Hematopoietic multipotent progenitor cell treated with erythropoietin and hydrocortisone succinate and interleukin-3 and kit ligand, for 8 days (in vitro differentiated cells): ENCODE measurements at regions not wholly inside any gene's neighbourhood (a gene's known extent, or its start where the extent isn't known, plus 50 kb on each side); places are given as distances from the start of the nearest gene placed in this dataset.
"Not testable (repeated sequence)": the region's sequence is repeated elsewhere in the genome, so short reads cannot be mapped to it uniquely, and the experiment has no call there.

Source experiments
- DNase-seq: peaks from one replicate; pipeline ENCODE4 v3.0.0-alpha.2; 2015

GRCh38 chr11:28787897-28788296 lies 679.7 kb downstream of the METTL15 start:
- not testable (repeated sequence) for DNase-seq

GRCh38 chr11:28777126-28777525 lies 668.9 kb downstream of the METTL15 start:
- no peak for DNase-seq

- no peak for DNase-seq
These were observed 665.4 kb downstream of the METTL15 start for GRCh38 chr11:28773606-28774005.

GRCh38 chr11:28770806-28771205 lies 662.6 kb downstream of the METTL15 start:
- DNase-seq = no peak

- DNase-seq = no peak
These were observed 659.4 kb downstream of the METTL15 start for GRCh38 chr11:28767574-28767973.

- DNase-seq = no peak
These were observed 655.7 kb downstream of the METTL15 start for GRCh38 chr11:28763876-28764275.

GRCh38 chr11:28763151-28763550 lies 655.0 kb downstream of the METTL15 start:
- no peak for DNase-seq

GRCh38 chr11:28760676-28761390 lies 652.6 kb downstream of the METTL15 start:
- no peak for DNase-seq

GRCh38 chr11:28759311-28759710 lies 651.1 kb downstream of the METTL15 start:
- no peak for DNase-seq

- DNase-seq = no peak
These were observed 649.7 kb downstream of the METTL15 start for GRCh38 chr11:28757725-28758515.

- DNase-seq = no peak
These were observed 648.8 kb downstream of the METTL15 start for GRCh38 chr11:28756977-28757376.

- DNase-seq = no peak
These were observed 634.9 kb downstream of the METTL15 start for GRCh38 chr11:28743061-28743550.

- no peak for DNase-seq
These were observed 631.5 kb downstream of the METTL15 start for GRCh38 chr11:28739489-28740280.

GRCh38 chr11:28738549-28738948 lies 630.4 kb downstream of the METTL15 start:
- DNase-seq = no peak

- DNase-seq = no peak
These were observed 628.1 kb downstream of the METTL15 start for GRCh38 chr11:28736256-28736655.

GRCh38 chr11:28735511-28735910 lies 627.3 kb downstream of the METTL15 start:
- DNase-seq = no peak

- no peak for DNase-seq
These were observed 622.7 kb downstream of the METTL15 start for GRCh38 chr11:28730889-28731288.

GRCh38 chr11:28730336-28730735 lies 622.1 kb downstream of the METTL15 start:
- no peak for DNase-seq

GRCh38 chr11:28729339-28729738 lies 621.2 kb downstream of the METTL15 start:
- no peak for DNase-seq

GRCh38 chr11:28728666-28729065 lies 620.5 kb downstream of the METTL15 start:
- DNase-seq = no peak

GRCh38 chr11:28727254-28727653 lies 619.1 kb downstream of the METTL15 start:
- DNase-seq = no peak

- DNase-seq = no peak
These were observed 618.2 kb downstream of the METTL15 start for GRCh38 chr11:28726432-28726831.

GRCh38 chr11:28715726-28716125 lies 607.5 kb downstream of the METTL15 start:
- no peak for DNase-seq
